H1 (cell line): ENCODE measurements at regions not wholly inside any gene's neighbourhood (a gene's known extent, or its start where the extent isn't known, plus 50 kb on each side); places are given as distances from the start of the nearest gene placed in this dataset.

Source experiments
- TF ChIP-seq, protein P1 (sequence below): IDR thresholded peaks from 2 replicates; pipeline ENCODE4 v1.6.1; 2011; ENCODE audit warnings: low read length, improper control_type of control experiment

DNA sequence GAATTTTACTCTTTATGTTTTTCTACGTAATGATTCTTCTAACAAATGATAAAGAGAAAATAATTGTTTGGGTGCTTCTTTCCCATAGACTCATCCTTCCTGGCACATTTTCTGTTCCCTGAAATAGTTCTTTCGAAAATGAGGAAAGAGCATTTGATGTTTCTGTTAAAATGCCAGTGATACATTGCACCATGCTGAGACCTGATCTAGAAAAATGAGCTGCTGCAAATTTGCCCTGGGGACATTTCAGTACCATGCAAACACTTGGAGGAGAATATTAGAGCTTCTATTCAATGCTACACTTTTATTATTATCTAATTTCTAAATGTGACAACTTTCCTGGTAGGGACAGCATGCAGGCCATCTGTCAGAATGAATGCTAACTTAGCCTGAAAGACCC, 83.3 kb downstream of the C4orf33 start (continued):
- TF ChIP-seq, protein P1, sequence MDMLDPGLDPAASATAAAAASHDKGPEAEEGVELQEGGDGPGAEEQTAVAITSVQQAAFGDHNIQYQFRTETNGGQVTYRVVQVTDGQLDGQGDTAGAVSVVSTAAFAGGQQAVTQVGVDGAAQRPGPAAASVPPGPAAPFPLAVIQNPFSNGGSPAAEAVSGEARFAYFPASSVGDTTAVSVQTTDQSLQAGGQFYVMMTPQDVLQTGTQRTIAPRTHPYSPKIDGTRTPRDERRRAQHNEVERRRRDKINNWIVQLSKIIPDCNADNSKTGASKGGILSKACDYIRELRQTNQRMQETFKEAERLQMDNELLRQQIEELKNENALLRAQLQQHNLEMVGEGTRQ = no peak
